Epidermal melanocyte (primary cell): ENCODE measurements at regions not wholly inside any gene's neighbourhood (a gene's known extent, or its start where the extent isn't known, plus 50 kb on each side); places are given as distances from the start of the nearest gene placed in this dataset.
"Not testable (repeated sequence)": the region's sequence is repeated elsewhere in the genome, so short reads cannot be mapped to it uniquely, and the experiment has no call there.

Source experiments
- DNase-seq: peaks from one replicate; pipeline ENCODE4 v3.0.0; 2011; ENCODE audit warnings: low spot score; ENCODE audit not compliant: insufficient read length

- DNase-seq = no peak
Observed at GRCh38 chr4:104330125-104330905, 164.4 kb downstream of the CXXC4 start.

GRCh38 chr4:104326991-104327694 is 167.6 kb downstream of the CXXC4 start:
- not testable (repeated sequence) for DNase-seq

DNA sequence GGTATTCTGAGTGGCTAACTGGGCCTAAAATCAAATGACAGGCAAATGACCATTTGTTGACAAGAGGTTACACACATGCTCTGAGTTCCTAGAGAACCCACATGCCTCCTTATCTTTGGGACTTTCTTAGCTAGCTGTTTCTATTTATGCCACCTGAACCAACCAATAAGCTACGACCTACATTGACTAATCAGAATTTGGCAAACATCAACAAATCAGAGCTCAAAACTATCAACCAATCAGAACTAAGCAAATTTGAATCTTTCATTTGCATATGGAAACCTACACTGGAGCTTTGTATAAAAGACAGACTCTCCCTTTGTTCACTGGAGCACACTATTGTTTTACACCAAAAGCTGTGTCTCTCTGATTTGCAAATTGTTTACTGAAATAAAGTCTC is 192.0 kb downstream of the CXXC4 start:
- no peak for DNase-seq

- DNase-seq = no peak
Observed at GRCh38 chr4:104294811-104295210, 199.9 kb downstream of the CXXC4 start.

GRCh38 chr4:104286867-104287266 is 207.8 kb downstream of the CXXC4 start:
- DNase-seq = no peak

DNA sequence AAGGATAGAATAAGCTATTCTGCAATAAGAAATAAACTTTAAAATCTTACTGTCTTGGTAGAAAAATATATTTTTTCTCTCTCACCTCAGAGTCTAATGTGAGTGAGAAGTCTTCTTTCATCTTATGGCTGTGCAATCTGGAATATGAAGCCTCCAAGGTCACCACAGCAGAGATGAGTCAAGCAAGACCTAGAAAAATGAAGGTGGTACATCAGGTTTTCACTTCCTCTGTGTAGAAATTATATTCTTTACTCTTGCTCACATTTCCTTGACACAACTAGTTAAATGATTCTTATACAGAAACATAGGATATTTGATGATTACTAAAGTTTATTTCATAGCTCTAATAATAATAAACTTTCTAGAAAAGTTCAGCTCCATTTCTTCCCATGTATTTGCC is 211.4 kb downstream of the CXXC4 start:
- no peak for DNase-seq

DNA sequence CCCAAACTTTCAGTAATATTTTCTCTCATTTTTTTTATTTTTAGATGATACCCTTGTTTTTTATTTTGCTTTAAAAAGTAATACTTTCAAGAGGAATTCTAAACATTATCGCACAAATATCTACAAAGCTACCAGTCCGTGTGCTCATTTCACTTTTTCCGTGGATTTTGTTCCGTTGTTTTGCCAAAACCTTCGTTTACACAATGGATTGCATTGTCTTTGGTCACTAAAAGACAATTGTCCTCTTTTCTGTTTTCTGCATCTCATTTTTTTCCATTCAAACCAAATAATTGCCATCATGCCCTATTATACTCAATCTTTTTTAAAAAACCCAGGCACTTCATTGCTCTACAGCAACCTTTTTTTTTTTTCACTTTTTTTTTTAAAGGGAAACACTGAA is 214.9 kb downstream of the CXXC4 start:
- no peak for DNase-seq

GRCh38 chr4:104272966-104273365 is 221.7 kb downstream of the CXXC4 start:
- DNase-seq = no peak

GRCh38 chr4:104269603-104270002 is 225.1 kb downstream of the CXXC4 start:
- not testable (repeated sequence) for DNase-seq

DNA sequence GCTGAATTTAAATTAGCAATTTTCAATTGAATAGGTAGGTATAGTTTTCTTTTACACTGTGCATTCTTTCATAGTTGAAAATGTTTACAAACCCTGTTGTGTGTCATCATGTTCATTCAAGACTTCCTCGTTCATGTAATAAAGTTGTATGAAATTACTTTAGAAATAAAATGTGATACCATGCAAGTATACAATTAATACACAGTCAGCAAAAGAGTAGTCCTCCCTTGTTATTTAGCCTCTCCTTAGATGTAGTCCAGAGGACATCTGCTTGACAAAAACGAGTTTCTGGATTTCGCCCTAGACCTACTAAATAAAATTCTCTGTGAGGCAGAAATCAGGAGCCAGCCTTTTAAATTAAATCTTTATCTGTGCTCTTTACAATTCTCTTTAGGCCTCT is 231.6 kb downstream of the CXXC4 start:
- no peak for DNase-seq

- DNase-seq = no peak
Observed at GRCh38 chr4:104262678-104263077, 232.0 kb downstream of the CXXC4 start.

GRCh38 chr4:104248726-104249125 is 246.0 kb downstream of the CXXC4 start:
- no peak for DNase-seq

DNA sequence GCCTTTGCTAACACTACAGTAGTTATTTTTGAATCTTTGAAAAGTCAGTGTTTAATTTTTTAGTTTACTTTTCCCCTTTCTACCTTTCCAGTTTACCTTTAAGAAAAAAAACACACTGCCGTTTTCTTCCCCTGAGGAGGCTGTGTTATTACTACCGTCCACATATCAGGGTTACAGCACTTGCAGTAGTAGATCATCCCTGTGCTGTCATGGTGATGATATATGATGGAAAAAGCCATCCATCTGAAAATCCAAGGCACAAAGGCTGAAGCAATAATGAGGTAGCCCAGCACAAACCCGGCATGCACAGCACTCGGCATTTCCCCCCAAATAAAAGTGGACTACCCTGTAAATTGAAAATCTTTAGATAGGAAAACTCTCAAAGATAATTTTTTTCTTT is 258.7 kb downstream of the CXXC4 start:
- DNase-seq = no peak

DNA sequence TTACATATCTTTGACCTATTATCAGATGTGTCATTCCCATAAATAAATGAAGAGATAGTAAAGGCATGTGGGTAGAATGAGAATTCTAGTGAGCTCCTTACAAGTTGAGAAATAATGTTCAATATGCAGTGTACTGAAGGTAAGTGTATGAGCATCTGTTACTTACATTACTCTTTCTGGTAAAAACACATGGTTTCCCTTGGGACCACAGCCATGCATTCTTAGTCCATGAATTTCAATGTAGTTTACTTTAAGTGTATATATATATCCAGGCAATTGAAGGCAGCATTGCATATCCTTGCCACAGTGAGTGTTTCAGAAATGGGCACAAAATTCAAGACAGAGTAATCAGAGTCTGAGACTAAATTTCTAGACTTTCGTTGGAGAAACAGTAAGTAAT is 277.2 kb downstream of the CXXC4 start:
- DNase-seq = no peak

GRCh38 chr4:104211657-104212056 is 283.0 kb downstream of the CXXC4 start:
- DNase-seq = no peak

- DNase-seq = no peak
Observed at GRCh38 chr4:104210420-104210819, 284.3 kb downstream of the CXXC4 start.

GRCh38 chr4:104206784-104207183 is 287.9 kb downstream of the CXXC4 start:
- no peak for DNase-seq

DNA sequence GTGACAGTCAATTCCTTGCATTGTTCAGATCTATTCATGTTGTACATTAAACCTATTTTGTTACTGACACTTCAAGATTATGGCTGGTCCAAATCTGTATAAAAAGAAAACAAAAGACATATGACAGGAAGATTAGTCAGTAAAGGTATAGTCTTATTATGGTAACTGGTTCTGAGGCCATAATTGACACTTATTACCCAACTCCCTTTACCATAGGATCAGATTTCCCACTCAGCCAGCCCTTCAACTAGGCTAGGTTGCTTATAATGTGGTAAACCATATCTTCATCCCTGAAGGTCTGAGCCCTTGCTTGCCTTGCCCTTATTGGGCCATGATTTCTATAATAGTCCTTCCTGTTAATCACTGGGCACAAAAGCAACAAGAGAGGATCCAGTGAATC is 289.6 kb downstream of the CXXC4 start:
- no peak for DNase-seq

GRCh38 chr4:104188301-104188700 is 306.4 kb downstream of the CXXC4 start:
- no peak for DNase-seq

DNA sequence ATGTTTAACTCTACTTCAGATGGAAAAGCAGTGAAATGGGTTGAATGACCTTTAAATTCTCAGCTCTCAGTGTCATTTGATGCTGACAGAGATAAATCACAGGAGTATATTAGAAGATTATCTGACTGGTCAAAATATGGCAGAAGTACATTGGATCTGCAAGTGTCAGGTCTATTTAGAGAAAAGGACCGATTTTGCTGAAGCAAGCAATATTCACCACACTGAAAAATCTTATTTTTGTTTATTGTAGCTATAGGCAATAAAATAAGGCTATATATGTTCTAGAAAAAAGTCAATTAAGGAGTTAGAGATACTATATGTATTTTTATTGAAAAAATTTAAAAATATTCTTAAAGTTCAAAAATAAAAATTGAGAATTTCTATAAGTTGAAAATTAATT is 325.3 kb downstream of the CXXC4 start:
- no peak for DNase-seq

DNA sequence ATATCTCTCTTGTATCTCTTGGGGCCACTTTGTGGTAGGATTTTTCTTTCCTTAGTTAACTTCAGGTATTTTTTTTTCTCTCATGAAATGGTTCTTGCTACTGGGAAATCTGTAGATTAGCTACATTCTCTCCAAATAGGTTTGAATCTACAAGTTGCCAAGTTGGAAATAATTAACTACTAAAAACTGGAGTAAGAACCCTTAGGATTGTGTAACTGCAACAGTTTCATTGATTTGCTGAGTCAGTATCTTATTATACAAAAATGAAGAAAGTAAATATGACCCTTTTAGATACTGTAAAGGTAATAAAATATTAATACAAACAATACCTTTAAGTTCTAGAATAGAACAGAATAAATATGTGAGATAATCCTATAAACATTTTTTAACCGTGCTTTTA is 327.9 kb downstream of the CXXC4 start:
- no peak for DNase-seq

- no peak for DNase-seq
Observed at GRCh38 chr4:104163820-104164219, 330.9 kb downstream of the CXXC4 start.

GRCh38 chr4:104146048-104146447 is 348.6 kb downstream of the CXXC4 start:
- no peak for DNase-seq
